Amniotic epithelial cell (primary cell): ENCODE measurements at regions not wholly inside any gene's neighbourhood (a gene's known extent, or its start where the extent isn't known, plus 50 kb on each side); places are given as distances from the start of the nearest gene placed in this dataset.

Experiments
- DNase-seq: peaks from one replicate; pipeline ENCODE4 v3.0.0-alpha.2; 2010; ENCODE audit warnings: low read depth

DNA sequence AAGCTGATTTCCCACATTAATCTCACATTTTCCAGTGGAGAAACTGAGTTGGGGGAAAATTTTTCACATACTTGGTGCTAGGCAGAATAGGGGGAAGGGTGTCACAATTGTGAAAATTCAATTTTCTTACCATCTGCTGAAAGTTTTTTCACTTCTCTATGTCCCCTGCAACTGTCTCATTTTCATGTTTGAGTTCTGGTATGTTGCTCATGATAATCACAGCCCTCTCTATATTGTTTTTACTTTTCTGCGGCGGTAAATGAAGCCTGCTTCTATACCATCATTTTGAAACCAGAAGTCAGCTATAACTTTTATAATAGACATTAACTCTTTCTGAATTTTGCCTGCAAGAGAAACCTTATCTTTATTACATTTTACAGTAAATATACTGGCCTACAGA is 1664.5 kb downstream of the EFNA5 start:
- no peak for DNase-seq

DNA sequence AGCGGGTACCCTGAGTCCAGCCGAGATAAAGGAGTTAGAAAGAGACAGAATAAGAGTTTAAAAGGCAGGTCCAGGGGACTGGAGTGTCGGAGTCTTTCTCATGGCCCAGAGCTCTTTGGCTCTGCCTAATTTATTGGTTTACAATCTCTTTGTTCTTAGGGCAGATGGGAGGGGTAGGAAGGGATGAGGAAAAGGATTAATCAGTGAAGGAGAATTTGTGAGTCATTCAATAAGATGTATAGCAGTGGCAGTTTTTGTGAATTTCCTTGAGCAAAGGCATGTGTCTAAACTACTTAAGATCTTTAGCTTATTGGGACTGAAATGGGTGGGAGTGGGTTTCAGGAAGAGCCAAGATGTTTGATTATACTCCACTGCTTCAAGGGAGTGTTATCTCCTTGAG is 1671.7 kb downstream of the EFNA5 start:
- peak; percentile 30 for DNase-seq

DNA sequence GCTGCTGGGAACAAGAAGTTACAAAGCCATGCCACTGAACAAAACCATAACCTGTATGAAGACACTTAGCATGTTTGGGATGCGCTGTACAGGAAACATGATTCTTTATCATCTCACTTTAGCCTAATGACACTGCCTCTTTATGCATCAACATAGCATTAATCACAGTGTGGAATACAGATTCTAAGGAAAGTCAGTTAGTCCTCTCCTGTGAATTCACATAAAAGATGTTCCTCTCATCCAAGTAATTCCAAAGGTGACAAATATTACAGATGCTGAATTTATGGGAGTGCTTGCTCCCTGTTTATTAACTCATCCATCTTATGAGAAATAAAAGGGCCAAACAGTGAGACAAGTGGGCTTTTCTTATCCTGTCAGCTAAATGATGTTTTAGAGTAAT is 1677.7 kb downstream of the EFNA5 start:
- no peak for DNase-seq

DNA sequence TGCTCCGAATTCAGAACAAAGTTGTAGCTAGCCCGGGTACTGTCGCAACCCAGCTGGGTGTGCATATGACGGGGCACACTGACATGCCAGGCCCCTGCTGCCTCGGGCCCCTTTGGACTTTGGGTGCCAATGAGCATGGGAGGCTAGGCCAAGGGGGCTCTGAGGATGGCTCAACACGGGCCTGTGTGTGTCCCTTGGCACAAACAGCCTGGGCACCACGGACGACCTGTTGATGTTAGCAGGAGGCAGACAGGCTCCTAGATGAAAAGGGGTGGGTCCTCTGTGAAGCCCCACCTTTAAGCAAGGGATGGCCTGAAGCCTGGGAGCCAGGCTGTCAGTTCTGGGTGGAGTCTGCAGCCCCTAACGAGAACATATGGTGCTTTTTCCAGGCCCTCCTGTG is 1688.2 kb downstream of the EFNA5 start:
- DNase-seq: no peak

DNA sequence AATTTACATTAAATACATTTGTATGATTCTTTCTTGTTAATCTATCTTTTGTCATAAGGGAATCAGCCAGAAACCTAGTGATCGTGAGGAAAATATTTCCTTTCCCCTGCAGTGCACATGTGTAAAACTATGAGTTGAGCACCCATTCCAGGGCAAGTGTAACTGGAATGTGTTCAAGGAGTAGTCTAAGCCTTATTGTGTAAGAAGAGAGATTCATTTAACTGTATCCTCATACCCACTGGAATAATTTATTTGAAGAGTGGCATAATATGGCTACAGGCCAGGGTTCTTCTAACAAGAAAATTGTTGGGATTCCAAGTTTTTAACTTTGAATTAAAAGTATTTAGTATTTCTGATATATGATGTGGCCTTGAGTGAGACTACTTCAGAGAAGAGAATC is 1692.7 kb downstream of the EFNA5 start:
- DNase-seq: peak; percentile 59

DNA sequence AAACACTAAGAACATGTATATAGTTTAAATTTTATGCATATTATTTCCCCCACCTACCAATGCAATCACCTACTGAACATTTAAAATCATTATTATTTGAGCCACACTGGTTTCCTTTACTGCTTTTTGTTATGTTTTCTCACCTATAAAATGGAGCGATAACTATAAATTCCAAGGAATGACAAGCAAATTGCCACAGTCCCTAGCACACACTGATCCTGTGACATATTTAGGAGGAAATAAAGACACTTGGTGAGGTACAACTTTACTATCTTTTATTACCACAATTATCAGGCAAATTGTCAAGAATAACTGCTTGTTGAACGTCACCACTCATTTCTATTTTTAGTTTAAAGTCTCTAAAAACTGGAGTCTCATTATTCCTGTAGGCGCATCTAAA is 1693.6 kb downstream of the EFNA5 start:
- DNase-seq: no peak

DNA sequence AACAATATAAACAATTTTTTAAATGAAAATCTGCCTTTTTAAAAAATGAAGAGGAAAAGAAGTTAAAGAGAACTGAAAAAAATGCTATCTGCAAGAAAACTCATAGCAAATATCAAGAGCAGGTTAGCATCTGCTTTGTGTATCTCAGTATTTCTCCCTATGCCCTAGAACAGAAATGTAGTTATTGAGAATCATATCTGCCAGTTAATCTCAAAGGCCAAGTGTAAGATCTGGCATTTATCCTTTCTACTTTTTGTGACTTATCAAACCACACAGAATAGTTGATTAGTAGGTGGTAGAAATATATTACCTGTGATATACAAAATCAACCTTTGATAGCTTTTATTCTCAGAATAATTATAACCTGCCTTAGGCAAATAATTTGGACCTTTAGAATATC is 1699.8 kb downstream of the EFNA5 start:
- no peak for DNase-seq

DNA sequence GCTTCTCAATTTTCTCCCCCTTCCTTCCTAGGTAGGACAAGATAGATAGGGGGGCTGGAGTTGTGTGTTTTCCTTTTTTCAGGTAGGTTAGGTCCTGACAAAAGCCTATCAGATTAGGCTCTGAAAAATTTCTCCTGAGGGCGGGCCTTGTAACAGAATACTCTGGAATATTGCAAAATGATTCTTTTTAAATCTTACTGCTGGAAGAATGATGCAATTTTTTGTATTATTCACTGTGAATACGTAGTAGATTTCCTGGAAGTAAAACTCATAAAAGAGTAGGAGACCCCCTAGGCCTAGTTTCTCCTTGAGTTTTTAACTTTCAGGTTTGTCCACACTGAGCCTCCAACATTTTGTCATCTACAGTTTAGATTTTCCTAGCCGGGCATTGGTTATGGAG is 1701.8 kb downstream of the EFNA5 start:
- peak; percentile 44 for DNase-seq

DNA sequence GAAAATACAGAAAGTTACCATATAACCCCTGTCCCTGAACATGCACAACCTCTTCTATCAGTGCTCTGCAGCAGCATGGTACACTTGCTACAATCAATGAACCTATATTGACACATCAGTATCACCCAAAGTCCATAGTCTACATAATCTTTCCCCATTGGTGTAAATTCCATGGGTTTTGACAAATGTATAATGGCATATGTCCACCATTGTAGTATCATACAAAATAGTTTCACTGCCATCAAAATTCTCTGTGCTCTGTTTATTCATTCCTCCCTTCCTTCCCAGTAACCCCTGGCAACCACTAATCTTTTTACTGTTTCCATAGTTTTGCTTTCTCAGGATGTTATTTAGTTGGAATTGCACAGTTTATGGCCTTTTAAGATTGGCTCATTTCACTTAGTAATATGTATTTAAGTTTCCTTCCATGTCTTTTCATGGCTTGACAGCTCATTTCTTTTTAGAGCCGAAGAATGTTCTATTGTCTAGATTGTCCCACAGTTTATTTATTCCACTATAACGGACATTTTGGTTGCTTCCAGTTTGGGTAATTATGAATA is 1707.0 kb downstream of the EFNA5 start:
- DNase-seq: no peak

DNA sequence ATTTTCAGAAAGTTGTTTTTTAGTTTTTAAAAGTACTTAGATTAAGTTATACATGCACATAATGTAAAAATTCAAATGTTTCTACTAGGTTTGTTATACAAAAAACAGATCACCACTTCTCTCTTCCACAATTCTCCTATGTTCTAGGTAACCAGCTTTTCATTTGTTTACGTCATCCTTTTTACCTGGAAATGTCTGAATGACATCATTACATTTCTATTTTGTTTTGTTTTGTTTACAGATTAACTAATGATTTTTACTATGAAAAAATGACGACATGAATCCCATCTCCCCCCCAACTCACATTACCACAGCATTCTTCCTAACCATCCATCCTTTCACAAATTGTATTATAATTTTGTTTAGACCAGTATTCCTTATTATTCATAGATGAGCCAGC is 1709.2 kb downstream of the EFNA5 start:
- DNase-seq: no peak

DNA sequence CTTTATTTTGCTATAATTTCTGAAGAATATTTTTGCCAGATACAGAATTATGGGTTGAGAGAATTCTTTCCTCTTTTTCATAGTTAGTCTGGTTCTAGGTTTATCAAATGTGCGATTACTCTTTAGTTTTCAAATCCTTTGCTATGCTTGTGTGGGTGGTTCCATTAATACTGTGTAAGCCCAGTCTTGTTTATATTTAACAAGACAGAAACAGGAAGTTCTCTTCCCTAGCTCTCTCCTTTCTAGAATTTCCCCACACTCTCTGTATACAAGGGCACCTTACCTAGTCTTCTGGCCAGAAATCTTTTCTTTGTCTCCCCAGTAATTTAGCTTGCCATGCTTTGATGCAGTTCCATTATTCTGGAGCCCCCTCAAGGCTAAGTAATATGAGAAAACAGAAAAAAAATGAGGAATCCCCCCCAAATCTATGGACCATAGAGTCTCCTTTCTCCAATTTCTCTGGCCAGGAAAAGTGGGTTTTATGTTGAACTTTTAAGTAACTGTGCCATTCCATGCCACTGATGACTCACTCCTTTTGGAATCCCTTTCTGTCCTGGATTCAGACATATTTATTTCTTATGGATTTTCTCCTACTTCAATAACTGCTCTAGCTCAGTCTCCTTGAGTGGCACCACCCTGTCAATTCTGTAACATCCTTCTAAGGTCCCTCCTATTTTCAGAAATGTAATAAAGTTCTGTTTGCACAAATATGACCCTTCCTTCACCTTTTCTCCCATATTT is 1714.1 kb downstream of the EFNA5 start:
- peak; percentile 35 for DNase-seq

DNA sequence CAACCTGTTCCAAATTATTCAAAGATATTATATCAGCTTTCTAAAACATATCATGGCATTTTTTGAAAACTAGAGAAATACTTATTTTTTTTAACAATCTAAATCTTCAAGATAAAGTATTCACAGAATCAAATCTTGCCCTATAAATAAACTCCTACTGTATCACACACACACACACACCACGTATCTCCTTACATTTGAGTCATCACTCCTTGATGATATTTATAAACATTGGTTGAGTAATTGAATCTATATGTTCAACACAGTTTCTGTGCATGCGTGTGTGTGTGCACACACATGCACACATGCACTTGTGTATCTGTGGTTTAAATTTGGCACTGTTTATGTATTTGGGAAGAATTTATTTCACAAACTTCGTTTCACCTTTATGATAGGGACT is 1716.4 kb downstream of the EFNA5 start:
- peak; percentile 2 for DNase-seq

DNA sequence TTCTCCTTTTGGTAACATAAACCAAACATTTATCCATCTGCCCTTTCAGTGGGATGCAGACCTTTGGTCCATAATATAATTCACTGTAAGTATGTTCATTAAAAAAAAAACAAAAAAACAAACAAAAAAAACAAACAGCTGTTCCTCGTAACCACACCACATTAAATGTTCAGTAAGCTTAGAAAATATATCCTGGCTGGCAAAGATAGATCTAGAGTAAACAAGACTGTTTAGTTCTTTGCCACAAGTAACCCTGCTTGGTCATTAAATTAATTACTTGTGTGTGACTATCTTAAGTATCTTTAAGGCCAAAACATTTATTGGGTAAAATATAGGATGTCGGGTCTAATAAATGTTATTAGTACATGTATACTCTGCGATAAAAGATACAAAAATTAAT is 1717.1 kb downstream of the EFNA5 start:
- no peak for DNase-seq

DNA sequence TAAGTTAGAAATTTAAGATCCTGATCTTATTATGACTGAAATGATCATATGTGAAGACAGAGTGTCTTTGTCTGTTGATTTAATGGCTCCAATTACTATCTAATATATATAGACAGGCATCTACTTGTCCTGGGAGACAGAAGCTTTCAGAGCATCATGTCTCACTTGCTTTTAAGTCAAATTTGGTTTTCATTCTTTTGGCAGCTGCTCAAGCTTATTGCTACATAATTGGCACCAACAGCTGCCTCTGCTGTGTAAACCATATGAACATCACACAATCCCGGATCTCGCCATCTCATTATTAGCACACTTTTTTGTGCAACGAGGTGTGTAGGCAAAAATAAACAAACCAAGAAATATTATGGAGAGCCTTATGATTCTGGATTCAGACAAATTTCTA is 1717.9 kb downstream of the EFNA5 start:
- peak; percentile 19 for DNase-seq

DNA sequence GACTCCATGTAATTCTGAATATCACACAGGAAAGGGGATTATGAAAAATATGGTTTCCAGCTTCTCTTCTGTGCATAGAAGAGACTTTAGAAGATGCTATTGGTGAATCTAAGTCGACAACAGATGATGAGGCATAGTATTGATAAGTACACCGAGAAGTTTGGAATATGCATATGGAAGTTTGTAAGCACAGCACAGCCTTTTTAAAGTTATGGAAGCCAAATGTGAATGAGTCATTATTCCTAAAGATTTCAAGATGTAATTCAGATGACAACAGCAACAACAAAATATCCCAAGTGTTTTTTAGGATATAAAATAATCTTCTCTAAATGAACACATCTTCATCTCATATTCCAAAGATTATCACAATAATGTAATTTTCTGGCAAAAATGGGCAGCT is 1723.3 kb downstream of the EFNA5 start:
- DNase-seq: no peak

DNA sequence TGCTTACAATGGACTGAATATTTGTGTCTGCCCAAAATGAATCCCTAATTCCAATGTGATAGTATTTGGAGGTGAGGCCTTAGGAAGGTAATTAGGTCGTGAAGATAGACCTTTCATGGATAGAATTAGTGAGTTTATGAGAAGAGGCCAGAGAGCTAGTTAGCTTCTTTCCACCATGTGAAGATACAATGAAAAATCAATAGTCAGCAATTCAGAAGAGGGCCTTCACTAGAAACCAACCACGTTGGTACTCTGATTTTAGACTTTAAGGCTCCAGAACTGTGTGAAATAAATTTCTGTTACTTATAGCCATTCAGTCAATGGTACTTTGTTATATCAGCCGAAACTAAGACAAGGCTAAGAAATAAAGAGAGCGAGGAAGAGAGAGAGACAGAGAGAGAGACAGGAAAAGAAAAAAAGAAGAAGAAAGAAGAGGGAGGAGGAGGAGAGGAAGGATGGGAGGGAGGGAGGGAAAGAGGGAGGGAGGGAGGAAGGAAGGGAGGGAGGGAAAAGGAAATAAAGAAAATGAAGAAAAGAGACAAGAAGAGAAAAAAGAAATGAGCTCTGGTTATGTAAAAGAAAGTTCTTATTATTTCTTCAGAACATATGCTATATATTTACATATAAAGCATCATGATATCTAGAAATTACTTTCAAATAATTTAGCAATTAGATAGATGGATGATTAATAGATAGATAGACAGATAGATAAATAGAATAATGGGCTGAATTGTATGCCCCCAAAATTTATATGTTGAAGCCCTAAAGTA is 1725.3 kb downstream of the EFNA5 start:
- no peak for DNase-seq

DNA sequence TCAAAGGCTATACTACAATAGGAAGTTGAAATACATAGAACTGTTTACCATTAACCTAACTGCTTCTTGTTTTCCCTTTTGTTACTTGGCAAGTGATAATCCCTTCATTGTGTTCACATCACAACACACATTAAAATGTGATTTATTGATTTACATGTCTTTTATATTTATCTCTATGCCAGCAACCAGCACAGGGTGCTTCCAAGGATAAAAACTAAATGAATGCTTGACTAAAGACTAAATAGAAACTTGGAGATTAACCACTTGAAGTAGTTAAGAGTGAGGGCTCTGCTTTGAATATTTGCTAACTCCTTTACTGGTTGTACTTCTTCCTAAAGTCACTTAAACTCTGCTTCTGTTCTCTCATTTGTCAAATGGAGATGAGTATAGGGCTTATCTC is 1730.6 kb downstream of the EFNA5 start:
- no peak for DNase-seq

DNA sequence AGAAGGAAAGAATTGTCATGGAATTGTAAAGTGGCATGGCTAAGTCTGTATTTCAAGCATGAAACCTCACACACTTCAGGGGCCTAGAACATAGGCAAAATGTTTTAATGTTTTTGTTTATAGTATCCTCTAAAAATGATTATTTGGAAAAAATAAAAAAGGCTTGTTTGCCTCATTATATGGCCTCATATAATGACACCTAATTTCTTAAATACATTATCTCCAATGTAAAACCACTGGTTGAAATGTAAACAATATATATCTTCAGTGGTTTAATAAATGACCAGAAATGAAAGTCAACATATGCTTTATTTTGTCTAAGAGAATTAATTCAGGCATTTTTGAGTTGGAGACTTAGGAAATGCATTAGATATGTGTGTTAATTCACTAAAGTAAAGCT is 1736.6 kb downstream of the EFNA5 start:
- DNase-seq: no peak

DNA sequence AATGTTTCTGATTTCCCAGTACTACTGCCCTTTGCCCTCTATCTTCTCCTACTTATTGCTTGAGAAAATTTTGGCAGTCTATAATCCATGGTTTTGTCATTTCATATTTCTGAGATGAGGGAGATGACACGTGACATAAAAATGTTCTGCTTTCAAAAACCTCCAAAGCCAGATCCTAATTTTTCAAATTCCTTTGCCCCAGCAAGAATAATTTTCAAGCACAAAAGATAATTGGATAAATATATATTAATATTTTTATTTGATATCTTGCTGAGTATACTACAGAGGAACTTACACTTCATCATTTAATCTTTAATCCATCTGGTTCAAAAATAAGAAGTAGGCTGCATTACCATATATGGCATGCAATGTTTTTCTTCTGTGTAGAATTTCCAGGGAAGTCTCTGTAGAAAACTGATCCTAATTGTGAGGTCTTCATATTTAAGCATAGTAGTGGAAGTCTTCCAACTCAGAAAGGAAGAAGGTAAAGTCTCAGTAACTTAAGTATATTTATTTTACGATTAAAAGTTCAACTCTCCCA is 1738.8 kb downstream of the EFNA5 start:
- DNase-seq: peak; percentile 54

DNA sequence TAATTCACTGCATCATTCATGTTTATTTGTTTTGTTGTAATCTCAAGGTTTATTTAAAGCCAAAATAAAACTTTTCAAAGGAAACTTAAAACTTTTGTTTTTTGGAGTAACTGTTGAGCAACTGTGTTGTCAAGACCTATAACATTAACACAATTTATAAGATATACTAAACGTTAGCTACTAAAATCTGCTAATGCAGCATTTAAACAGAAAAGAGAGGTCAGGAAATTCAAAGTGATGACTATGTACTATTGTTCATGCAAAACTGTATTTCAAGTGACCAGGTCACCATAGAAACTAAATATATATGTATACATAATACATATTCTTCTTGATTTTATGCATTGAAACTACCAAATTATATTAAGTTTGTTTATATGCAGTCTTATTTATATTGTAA is 1740.9 kb downstream of the EFNA5 start:
- DNase-seq: no peak

DNA sequence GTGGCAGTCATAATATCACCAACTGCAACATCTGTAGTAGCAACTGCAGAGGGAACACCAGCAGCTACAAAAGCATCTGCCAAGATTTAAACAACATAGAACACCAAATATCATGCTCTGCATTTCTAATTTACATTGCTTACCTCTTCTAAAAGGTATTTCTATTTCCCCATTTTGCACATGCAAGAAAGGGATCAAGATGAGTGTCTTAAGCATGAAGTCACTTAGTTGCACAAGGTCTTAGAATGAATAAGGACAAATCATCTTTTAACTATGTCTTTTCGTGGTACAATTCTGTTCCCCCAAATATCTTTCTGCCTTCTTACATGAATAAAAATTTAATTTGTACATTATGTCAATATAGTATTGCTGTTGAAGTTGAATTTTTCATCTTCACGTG is 1746.4 kb downstream of the EFNA5 start:
- peak; percentile 84 for DNase-seq

DNA sequence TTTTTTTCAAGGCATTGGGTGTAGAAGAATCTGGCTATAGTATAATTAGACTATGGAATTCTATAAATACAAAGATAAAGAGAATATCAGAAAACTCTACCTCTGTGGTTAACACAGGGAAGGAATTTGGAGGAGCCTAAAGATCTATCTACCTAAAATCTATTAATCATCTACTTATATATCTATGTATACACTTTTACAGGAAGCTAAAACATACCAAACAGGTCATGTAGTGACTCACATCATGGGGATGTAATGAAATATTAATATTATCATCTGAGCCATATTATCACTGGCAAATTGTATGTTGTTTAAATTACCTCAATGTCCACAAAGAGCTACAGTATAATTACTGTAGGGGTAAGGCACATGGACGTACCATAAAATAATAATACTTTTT is 1748.2 kb downstream of the EFNA5 start:
- DNase-seq: no peak

DNA sequence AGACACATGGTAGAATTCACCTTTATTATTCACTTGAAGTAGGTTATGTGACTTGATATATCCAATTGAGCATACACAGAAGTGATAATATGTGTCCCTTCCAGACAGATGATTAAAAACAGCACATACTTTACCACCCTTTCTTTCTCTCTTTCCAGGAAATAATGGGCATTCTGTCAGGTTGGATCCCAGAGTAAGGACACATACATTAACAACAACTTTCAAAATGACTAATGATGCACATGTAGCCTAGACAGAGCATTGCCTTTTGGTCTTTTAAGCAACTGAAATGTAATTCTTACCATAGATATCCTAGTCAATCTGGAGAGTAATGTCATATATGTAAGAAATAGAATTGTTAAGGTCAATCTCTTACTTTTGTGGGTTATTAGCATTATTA is 1748.7 kb downstream of the EFNA5 start:
- DNase-seq: no peak
